ENCODE measurements at regions not wholly inside any gene's neighbourhood (a gene's known extent, or its start where the extent isn't known, plus 50 kb on each side); places are given as distances from the start of the nearest gene placed in this dataset.

DNA sequence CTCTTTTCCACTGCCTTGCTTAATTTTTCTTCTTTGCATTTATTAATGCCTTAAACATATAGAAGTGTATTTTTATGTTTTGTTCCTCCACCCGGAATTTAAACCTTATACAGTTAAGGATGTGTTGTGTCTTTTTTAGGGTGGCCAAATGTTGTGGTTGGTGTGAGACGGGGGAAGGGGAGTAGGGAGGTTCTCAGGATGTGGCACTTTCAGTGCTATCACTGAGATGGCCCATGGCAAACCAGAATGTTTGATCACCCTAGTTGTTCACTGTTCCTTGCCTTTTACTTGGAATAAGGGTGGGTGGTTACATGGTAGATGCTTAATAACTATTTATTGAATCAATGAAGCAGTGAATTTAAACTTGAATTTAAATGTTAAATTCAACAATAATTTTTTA is 216.0 kb upstream of the SLITRK1 start:
- TF ChIP-seq, protein P1, sequence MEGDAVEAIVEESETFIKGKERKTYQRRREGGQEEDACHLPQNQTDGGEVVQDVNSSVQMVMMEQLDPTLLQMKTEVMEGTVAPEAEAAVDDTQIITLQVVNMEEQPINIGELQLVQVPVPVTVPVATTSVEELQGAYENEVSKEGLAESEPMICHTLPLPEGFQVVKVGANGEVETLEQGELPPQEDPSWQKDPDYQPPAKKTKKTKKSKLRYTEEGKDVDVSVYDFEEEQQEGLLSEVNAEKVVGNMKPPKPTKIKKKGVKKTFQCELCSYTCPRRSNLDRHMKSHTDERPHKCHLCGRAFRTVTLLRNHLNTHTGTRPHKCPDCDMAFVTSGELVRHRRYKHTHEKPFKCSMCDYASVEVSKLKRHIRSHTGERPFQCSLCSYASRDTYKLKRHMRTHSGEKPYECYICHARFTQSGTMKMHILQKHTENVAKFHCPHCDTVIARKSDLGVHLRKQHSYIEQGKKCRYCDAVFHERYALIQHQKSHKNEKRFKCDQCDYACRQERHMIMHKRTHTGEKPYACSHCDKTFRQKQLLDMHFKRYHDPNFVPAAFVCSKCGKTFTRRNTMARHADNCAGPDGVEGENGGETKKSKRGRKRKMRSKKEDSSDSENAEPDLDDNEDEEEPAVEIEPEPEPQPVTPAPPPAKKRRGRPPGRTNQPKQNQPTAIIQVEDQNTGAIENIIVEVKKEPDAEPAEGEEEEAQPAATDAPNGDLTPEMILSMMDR (IDR thresholded peaks at IDR 0.05) = no peak
- no peak for TF ChIP-seq POLR2A (IDR thresholded peaks at IDR 0.05)
